CD4-positive, alpha-beta T cell (primary cell): ENCODE measurements at regions not wholly inside any gene's neighbourhood (a gene's known extent, or its start where the extent isn't known, plus 50 kb on each side); places are given as distances from the start of the nearest gene placed in this dataset.

Experiments
- ATAC-seq: fragments of 200-7000 bp; cut with Tn5 transposase; one replicate; pipeline ENCODE4 v1.10.0; 2022; ENCODE audit warnings: mild to moderate bottlenecking; ENCODE audit not compliant: poor library complexity
- CTCF ChIA-PET: fragments of 350-600 bp; sonication (Branson Sonifier 250); formaldehyde crosslinking; loops from one replicate; lab custom pipeline; 2021; ENCODE audit warnings: antibody characterized with exemption, inconsistent platforms; lab: Charles Lee
- POLR2A ChIA-PET: fragments of 350-600 bp; sonication (Branson Sonifier 250); formaldehyde crosslinking; loops from one replicate; lab custom pipeline; 2021; ENCODE audit warnings: antibody characterized with exemption, inconsistent platforms; lab: Charles Lee
- DNase-seq, 14 experiments: peaks; one replicate each; pipeline ENCODE4 v3.0.0-alpha.2; 2013 to 2020; ENCODE audit warnings: mixed read lengths in 2 of 14
- H3K27ac ChIP-seq, 2 donors: one replicate each; pipeline versions ENCODE4 v1.5.1 to v1.7.0; 2013; ENCODE audit warnings: low read length in 2 of 2, low read depth in 1 of 2, mild to moderate bottlenecking in 1 of 2
- H3K27me3 ChIP-seq, 2 experiments: 1 replicate in 1 of 2; 2 replicates in 1 of 2; pipeline versions ENCODE4 v1.6.1 to v1.7.0; 2013; ENCODE audit warnings: low read length in 2 of 2, control low read depth in 1 of 2, mild to moderate bottlenecking in 1 of 2, moderate library complexity in 1 of 2; ENCODE audit not compliant: insufficient read depth in 2 of 2, control insufficient read depth in 1 of 2
- H3K36me3 ChIP-seq: one replicate; pipeline ENCODE4 v1.6.1; 2013; ENCODE audit warnings: low read length, control low read depth; ENCODE audit not compliant: insufficient read depth
- H3K4me1 ChIP-seq: one replicate; pipeline ENCODE4 v1.6.1; 2013; ENCODE audit warnings: low read length, control low read depth; ENCODE audit not compliant: insufficient read depth
- H3K4me3 ChIP-seq: one replicate; pipeline ENCODE4 v1.5.1; 2013; ENCODE audit warnings: mild to moderate bottlenecking, low read length, moderate library complexity
- H3K9me3 ChIP-seq, 2 experiments: 1 replicate in 1 of 2; 2 replicates in 1 of 2; pipeline versions ENCODE4 v1.6.1 to v1.7.0; 2013; ENCODE audit warnings: low read length in 2 of 2, mild to moderate bottlenecking in 2 of 2, control low read depth in 1 of 2, moderate library complexity in 1 of 2; ENCODE audit not compliant: control insufficient read depth in 1 of 2, insufficient read depth in 1 of 2
- H3K27ac Mint-ChIP-seq: one replicate; pipeline ENCODE4 v1.8.0; 2020; ENCODE audit warnings: mixed read lengths
- H3K27me3 Mint-ChIP-seq: one replicate; pipeline ENCODE4 v1.8.0; 2021; ENCODE audit warnings: mixed read lengths
- H3K36me3 Mint-ChIP-seq: one replicate; pipeline ENCODE4 v1.8.0; 2021; ENCODE audit warnings: low read depth, mixed read lengths
- H3K4me1 Mint-ChIP-seq: one replicate; pipeline ENCODE4 v1.8.0; 2021; ENCODE audit warnings: low read depth, mixed read lengths
- H3K4me3 Mint-ChIP-seq: one replicate; pipeline ENCODE4 v1.8.0; 2020; ENCODE audit warnings: mild to moderate bottlenecking, mixed read lengths
- H3K9me3 Mint-ChIP-seq: one replicate; pipeline ENCODE4 v1.8.0; 2020; ENCODE audit warnings: mixed read lengths
- intact Hi-C, 2 experiments: fragments of 100-400 bp; cut with DNase I in 1 of 2; cut with micrococcal nuclease in 1 of 2; formaldehyde crosslinking; loops; one replicate each; pipeline versions ENCODE4 v1.15.1 to v1.9.0; 2023 to 2025; cut with DNase I, micrococcal nuclease
- TF ChIP-seq, protein P1 (sequence below): fragments of 200-600 bp; IDR thresholded peaks from one replicate; pipeline ENCODE4 v1.8.0; 2022; ENCODE audit warnings: antibody characterized with exemption, mild to moderate bottlenecking

DNA sequence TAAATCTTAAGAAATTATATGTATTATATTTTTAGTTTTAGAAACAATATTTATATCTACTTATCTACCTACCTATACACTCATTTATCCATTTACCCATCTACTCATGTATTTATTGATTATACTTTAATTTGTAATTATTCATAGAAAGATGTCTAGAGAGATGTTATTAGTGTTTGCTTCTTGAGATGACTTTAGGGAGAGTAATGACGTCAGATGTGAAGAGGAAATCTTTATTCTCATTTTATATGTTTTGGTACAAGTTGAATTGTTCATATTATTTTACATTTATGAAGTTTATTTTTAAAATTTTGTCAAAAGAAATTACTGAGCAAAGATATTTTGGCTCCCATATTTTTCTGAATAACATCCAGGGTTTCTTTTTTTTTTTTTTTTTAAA lies 271.3 kb upstream of the SLC8A1 start:
- Histone ChIP-seq H3K9me3 (no peaks in the 10 kb centered on the region), H3K36me3 (no peaks in the 10 kb centered on the region), H3K4me1 (no peaks in the 10 kb centered on the region), H3K27me3 (no peaks in the 10 kb centered on the region), H3K4me3 (no peak overlapping the region), H3K27ac (no peak overlapping the region)
- Mint-ChIP-seq H3K4me1 (no peaks in the 10 kb centered on the region), H3K27me3 (no peaks in the 10 kb centered on the region), H3K27ac (no peak overlapping the region), H3K9me3 (no peaks in the 10 kb centered on the region), H3K36me3 (no peaks in the 10 kb centered on the region), H3K4me3 (no peak overlapping the region)
- TF ChIP-seq, protein P1, sequence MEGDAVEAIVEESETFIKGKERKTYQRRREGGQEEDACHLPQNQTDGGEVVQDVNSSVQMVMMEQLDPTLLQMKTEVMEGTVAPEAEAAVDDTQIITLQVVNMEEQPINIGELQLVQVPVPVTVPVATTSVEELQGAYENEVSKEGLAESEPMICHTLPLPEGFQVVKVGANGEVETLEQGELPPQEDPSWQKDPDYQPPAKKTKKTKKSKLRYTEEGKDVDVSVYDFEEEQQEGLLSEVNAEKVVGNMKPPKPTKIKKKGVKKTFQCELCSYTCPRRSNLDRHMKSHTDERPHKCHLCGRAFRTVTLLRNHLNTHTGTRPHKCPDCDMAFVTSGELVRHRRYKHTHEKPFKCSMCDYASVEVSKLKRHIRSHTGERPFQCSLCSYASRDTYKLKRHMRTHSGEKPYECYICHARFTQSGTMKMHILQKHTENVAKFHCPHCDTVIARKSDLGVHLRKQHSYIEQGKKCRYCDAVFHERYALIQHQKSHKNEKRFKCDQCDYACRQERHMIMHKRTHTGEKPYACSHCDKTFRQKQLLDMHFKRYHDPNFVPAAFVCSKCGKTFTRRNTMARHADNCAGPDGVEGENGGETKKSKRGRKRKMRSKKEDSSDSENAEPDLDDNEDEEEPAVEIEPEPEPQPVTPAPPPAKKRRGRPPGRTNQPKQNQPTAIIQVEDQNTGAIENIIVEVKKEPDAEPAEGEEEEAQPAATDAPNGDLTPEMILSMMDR, result no peak
- DNase-seq (no peak), ATAC-seq (no peak)
- ChIA-PET POLR2A (no interaction called here), CTCF (no interaction called here)
- intact Hi-C loops, result no loop called here

DNA sequence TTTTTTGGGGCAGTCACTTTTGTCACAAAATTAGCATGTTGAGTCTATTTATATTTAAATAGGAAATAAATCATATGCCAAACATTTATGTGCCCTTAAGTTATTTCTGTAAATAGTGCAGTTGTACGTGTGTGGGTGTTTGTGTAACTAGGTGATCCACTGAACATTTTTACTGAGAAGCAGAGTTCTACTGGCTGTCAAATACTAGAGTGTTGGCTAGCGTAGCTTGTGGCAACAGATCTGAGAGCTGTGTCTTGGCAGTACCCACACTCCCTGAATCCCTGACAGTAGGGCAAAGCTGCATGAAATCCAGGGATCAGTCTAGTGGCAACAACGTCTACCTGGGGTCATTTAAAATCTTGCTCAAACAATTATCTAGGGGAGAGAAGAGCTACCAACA lies 273.1 kb upstream of the SLC8A1 start:
- Histone ChIP-seq H3K27me3 (no peaks in the 10 kb centered on the region), H3K9me3 (no peaks in the 10 kb centered on the region), H3K4me1 (no peaks in the 10 kb centered on the region), H3K27ac (no peak overlapping the region), H3K36me3 (no peaks in the 10 kb centered on the region), H3K4me3 (no peak overlapping the region)
- no peak overlapping the region for H3K27ac Mint-ChIP-seq
- POLR2A ChIA-PET, result no interaction called here
- DNase-seq (no peak), ATAC-seq (no peak)
- CTCF ChIA-PET, result no interaction called here
- no peaks in the 10 kb centered on the region for H3K9me3 Mint-ChIP-seq
- H3K36me3 Mint-ChIP-seq, result no peaks in the 10 kb centered on the region
- TF ChIP-seq, protein P1, result no peak
- no peak overlapping the region for H3K4me3 Mint-ChIP-seq
- no peaks in the 10 kb centered on the region for H3K27me3 Mint-ChIP-seq
- H3K4me1 Mint-ChIP-seq, result no peaks in the 10 kb centered on the region
- intact Hi-C loops, result no loop called here

DNA sequence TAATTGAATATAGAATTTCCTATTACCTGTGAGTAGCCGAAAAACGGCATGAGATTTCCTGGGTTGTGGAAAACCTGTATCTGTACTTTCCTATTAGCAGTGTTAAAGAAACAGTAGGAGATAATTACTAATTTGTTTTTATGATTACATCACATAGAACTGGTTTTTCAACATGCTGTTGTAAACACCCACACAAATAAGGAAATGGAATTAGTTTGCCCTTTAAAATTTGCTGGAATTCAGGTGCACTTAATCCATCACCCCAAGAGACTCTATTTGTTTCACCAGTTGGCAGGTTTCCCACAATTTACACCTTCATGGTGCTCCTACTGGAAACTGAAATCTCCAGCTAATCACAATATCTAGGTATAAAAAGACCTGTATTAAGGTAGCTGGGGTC lies 274.1 kb upstream of the SLC8A1 start:
- ChIA-PET CTCF (no interaction called here), POLR2A (no interaction called here)
- H3K36me3 ChIP-seq, result no peaks in the 10 kb centered on the region
- H3K4me1 ChIP-seq, result no peaks in the 10 kb centered on the region
- no peak overlapping the region for H3K4me3 ChIP-seq
- H3K27me3 ChIP-seq, result no peaks in the 10 kb centered on the region
- H3K4me3 Mint-ChIP-seq, result no peak overlapping the region
- TF ChIP-seq, protein P1, result no peak
- DNase-seq (no peak), ATAC-seq (no peak)
- H3K9me3 Mint-ChIP-seq, result no peaks in the 10 kb centered on the region
- H3K27ac Mint-ChIP-seq, result no peak overlapping the region
- H3K9me3 ChIP-seq, result no peaks in the 10 kb centered on the region
- H3K36me3 Mint-ChIP-seq, result no peaks in the 10 kb centered on the region
- H3K27me3 Mint-ChIP-seq, result no peaks in the 10 kb centered on the region
- intact Hi-C loops, result no loop called here
- H3K27ac ChIP-seq, result no peak overlapping the region
- H3K4me1 Mint-ChIP-seq, result no peaks in the 10 kb centered on the region
